ENCODE measurements at regions not wholly inside any gene's neighbourhood (a gene's known extent, or its start where the extent isn't known, plus 50 kb on each side); places are given as distances from the start of the nearest gene placed in this dataset.
"Not testable (repeated sequence)": the region's sequence is repeated elsewhere in the genome, so short reads cannot be mapped to it uniquely, and the experiment has no call there.

- DNase-seq = no peak
Measured at GRCh38 chr1:55463814-55464475, 248.8 kb upstream of the USP24 start.

- no peak for DNase-seq
Measured at GRCh38 chr1:55457874-55458273, 242.7 kb upstream of the USP24 start.

GRCh38 chr1:55456971-55457370, 241.8 kb upstream of the USP24 start:
- DNase-seq = no peak

GRCh38 chr1:55448261-55448660, 233.1 kb upstream of the USP24 start:
- no peak for DNase-seq

GRCh38 chr1:55447488-55447887, 232.3 kb upstream of the USP24 start:
- DNase-seq = no peak

GRCh38 chr1:55446351-55446750, 231.2 kb upstream of the USP24 start:
- DNase-seq = no peak

- DNase-seq = no peak
Measured at GRCh38 chr1:55445416-55445815, 230.3 kb upstream of the USP24 start.

GRCh38 chr1:55444667-55445066, 229.5 kb upstream of the USP24 start:
- DNase-seq = no peak

GRCh38 chr1:55443175-55443915, 228.2 kb upstream of the USP24 start:
- no peak for DNase-seq

GRCh38 chr1:55441489-55441888, 226.3 kb upstream of the USP24 start:
- no peak for DNase-seq

- no peak for DNase-seq
Measured at GRCh38 chr1:55437692-55438091, 222.5 kb upstream of the USP24 start.

GRCh38 chr1:55430720-55431119, 215.6 kb upstream of the USP24 start:
- not testable (repeated sequence) for DNase-seq

- not testable (repeated sequence) for DNase-seq
Measured at GRCh38 chr1:55430206-55430605, 215.0 kb upstream of the USP24 start.

- no peak for DNase-seq
Measured at GRCh38 chr1:55428944-55429931, 214.1 kb upstream of the USP24 start.

- no peak for DNase-seq
Measured at GRCh38 chr1:55428231-55428630, 213.1 kb upstream of the USP24 start.

- DNase-seq = no peak
Measured at GRCh38 chr1:55427606-55428005, 212.4 kb upstream of the USP24 start.

- no peak for DNase-seq
Measured at GRCh38 chr1:55426619-55427018, 211.5 kb upstream of the USP24 start.

GRCh38 chr1:55426156-55426555, 211.0 kb upstream of the USP24 start:
- DNase-seq = no peak

GRCh38 chr1:55425310-55425930, 210.3 kb upstream of the USP24 start:
- DNase-seq = no peak

- no peak for DNase-seq
Measured at GRCh38 chr1:55423376-55423775, 208.2 kb upstream of the USP24 start.

- no peak for DNase-seq
Measured at GRCh38 chr1:55420929-55421716, 206.0 kb upstream of the USP24 start.

- DNase-seq = no peak
Measured at GRCh38 chr1:55420026-55420425, 204.9 kb upstream of the USP24 start.

Data from activated CD4-positive, alpha-beta T cell treated with anti-CD3 and anti-CD28 coated beads, Interleukin-2, amount 50 U/mL, for 4 hours (primary cell).